Psoas muscle (tissue), 7 donors: ENCODE measurements at regions not wholly inside any gene's neighbourhood (a gene's known extent, or its start where the extent isn't known, plus 50 kb on each side); places are given as distances from the start of the nearest gene placed in this dataset.

Experiments
- ATAC-seq, 4 donors: fragments of 200-7000 bp; cut with Tn5 transposase; one replicate each; pipeline ENCODE4 v1.9.1; 2020; ENCODE audit warnings: moderate library complexity in 3 of 4, mild to moderate bottlenecking in 2 of 4
- DNase-seq, 2 donors: peaks; one replicate each; pipeline ENCODE4 v3.0.0-alpha.2; 2020
- H3K27ac ChIP-seq: fragments of 200-600 bp; one replicate; pipeline ENCODE4 v1.8.0; 2022
- H3K27me3 ChIP-seq, 3 donors: fragments of 200-600 bp in 1 of 3; one replicate each; pipeline versions ENCODE4 v1.6.1 to v1.8.0; 2013 to 2022; ENCODE audit warnings: low read length in 2 of 3, mild to moderate bottlenecking in 2 of 3, moderate library complexity in 1 of 3; ENCODE audit not compliant: insufficient read depth in 3 of 3
- H3K36me3 ChIP-seq, 2 donors: fragments of 200-600 bp in 1 of 2; one replicate each; pipeline versions ENCODE4 v1.6.1 to v1.8.0; 2013 to 2022; ENCODE audit warnings: low read depth in 1 of 2, mild to moderate bottlenecking in 1 of 2, moderate library complexity in 1 of 2; ENCODE audit not compliant: insufficient read depth in 1 of 2
- H3K4me1 ChIP-seq: fragments of 200-600 bp; one replicate; pipeline ENCODE4 v1.8.0; 2022
- H3K4me3 ChIP-seq: fragments of 200-600 bp; one replicate; pipeline ENCODE4 v1.8.0; 2022; ENCODE audit warnings: mild to moderate bottlenecking
- H3K9me3 ChIP-seq: fragments of 200-600 bp; one replicate; pipeline ENCODE4 v1.8.0; 2022
- WGBS, 3 donors: extraction: QIAGEN DNeasy Blood & Tissue Kit; methylation state at CpG; one replicate each; pipeline versions ENCODE4 v1.1.6 to v1.1.7; 2013; 5-methylcytosine and 5-hydroxymethylcytosine counted together
- intact Hi-C, 2 donors: fragments of 100-400 bp; cut with DNase I; formaldehyde crosslinking; loops; one replicate each; pipeline versions ENCODE4 v1.11.0 to v1.14.2; 2022
- TF ChIP-seq, protein P1 (sequence below): fragments of 200-600 bp; IDR thresholded peaks from one replicate; pipeline ENCODE4 v1.8.0; 2022; ENCODE audit warnings: antibody characterized with exemption
- donor health status: healthy with polysubstance abuse.
- donor health status: DM: no; HTN: no; CAD: no; lungs with moderate emphysema.
- donor health status: Bipolar disorder and iron deficiency.
- donor health status: healthy.
- donor health status: DM: yes; HTN: yes; CAD: no.
- donor health status: DM: no; HTN: no; CAD: no.
- donor health status: DM: yes; HTN: yes; CAD: no.

DNA sequence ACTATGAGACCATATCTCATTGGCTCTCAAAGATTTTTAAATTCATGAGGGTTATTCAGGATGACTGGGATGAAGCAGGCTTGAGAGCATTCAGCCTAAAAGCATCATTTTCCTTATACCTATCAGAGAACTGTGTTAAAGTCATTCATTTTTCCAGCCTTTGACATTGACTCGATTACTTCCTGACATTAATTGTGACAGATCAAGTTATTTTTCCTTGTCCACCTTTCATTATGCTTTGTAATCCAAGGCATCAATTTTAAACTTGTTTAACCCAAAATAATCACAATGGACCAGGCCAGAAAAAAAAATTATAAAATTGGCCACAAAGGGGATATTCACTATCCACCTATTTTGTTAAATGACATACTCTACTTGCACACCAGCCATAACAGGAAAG, 1606.8 kb upstream of the PIK3C3 start:
- no peaks in the 10 kb centered on the region for H3K9me3 ChIP-seq
- ATAC-seq = no peak
- no peaks in the 10 kb centered on the region for H3K4me1 ChIP-seq
- no peak overlapping the region for H3K4me3 ChIP-seq
- intact Hi-C loops = no loop called here
- H3K36me3 ChIP-seq = no peaks in the 10 kb centered on the region
- no peak overlapping the region for H3K27ac ChIP-seq
- 67 to 81% (median 77%) methylated on average over 1 of the region's 1 CpG for WGBS, 3 donors
- TF ChIP-seq, protein P1, sequence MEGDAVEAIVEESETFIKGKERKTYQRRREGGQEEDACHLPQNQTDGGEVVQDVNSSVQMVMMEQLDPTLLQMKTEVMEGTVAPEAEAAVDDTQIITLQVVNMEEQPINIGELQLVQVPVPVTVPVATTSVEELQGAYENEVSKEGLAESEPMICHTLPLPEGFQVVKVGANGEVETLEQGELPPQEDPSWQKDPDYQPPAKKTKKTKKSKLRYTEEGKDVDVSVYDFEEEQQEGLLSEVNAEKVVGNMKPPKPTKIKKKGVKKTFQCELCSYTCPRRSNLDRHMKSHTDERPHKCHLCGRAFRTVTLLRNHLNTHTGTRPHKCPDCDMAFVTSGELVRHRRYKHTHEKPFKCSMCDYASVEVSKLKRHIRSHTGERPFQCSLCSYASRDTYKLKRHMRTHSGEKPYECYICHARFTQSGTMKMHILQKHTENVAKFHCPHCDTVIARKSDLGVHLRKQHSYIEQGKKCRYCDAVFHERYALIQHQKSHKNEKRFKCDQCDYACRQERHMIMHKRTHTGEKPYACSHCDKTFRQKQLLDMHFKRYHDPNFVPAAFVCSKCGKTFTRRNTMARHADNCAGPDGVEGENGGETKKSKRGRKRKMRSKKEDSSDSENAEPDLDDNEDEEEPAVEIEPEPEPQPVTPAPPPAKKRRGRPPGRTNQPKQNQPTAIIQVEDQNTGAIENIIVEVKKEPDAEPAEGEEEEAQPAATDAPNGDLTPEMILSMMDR = no peak
- no peaks in the 10 kb centered on the region for H3K27me3 ChIP-seq
- no peak for DNase-seq

DNA sequence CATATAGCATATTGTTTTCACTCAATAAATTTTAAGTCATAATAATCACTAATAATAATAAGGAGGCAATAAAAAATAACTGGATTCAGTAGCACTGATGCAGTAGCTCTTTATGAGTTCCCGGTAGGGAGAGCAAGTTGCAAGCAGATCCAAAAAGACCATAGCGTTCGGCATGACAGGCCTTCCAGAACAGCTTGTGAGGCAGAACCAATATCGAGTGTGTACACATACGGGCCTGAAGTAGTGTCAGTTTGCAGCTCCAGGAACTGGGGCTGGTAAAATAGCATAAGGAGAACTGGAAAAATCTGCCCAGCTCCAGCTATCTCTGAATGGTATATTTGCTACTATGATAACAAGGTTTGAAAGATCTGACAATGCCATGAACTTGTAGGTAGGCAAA, 1607.8 kb upstream of the PIK3C3 start:
- 74 to 80% (median 75%) methylated on average over 5 of the region's 5 CpGs for WGBS, 3 donors
- H3K4me3 ChIP-seq = no peak overlapping the region
- ATAC-seq (no peak), DNase-seq (no peak)
- intact Hi-C loops = no loop called here
- H3K27me3 ChIP-seq = no peaks in the 10 kb centered on the region
- H3K9me3 ChIP-seq = no peaks in the 10 kb centered on the region
- H3K36me3 ChIP-seq = no peaks in the 10 kb centered on the region
- no peak overlapping the region for H3K27ac ChIP-seq
- TF ChIP-seq, protein P1 = no peak
- H3K4me1 ChIP-seq = no peaks in the 10 kb centered on the region

DNA sequence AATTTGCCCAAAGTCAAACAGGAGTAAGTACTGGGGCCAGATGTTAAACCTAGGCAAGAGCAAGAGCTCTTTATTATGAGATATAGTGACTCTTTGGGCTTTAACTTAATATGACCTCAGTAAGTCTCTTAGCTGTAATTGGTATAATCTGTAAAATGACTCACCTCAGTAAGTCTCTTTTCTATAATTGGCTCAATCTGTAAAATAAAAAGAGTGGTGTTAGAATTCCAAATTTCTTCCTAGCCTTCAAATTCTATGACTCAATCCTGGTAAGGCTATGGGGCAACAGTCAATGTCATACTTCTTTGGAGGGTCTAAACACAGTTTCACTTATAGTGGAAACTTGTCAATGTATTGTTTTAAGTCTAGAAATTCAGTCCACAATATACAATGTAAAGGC, 1608.9 kb upstream of the PIK3C3 start:
- no peaks in the 10 kb centered on the region for H3K9me3 ChIP-seq
- H3K4me1 ChIP-seq = no peaks in the 10 kb centered on the region
- no peak overlapping the region for H3K27ac ChIP-seq
- DNase-seq (no peak), ATAC-seq (no peak)
- H3K4me3 ChIP-seq = no peak overlapping the region
- H3K36me3 ChIP-seq = no peaks in the 10 kb centered on the region
- no peaks in the 10 kb centered on the region for H3K27me3 ChIP-seq
- intact Hi-C loops = no loop called here
- TF ChIP-seq, protein P1 = no peak

DNA sequence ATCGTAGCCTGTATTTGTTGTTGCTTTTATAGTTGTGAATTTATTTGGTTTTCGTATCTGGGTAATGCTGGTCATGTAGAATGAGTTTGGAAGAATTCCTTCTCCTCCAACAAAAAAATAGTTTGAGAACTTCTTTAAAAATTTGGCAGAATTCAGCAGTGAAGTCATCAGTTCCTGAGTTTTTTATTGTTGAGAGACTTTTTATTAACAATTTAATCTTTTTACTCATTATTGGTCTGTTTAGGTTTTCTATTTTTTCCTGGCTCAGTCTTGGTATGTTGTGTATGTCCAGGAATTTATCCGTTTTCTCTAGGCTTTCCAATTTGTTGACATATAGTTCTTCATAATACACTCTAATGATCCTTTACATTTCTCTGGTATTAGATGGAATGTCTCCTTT, 1613.3 kb upstream of the PIK3C3 start:
- H3K9me3 ChIP-seq = no peaks in the 10 kb centered on the region
- intact Hi-C loops = no loop called here
- no peaks in the 10 kb centered on the region for H3K27me3 ChIP-seq
- no peak for ATAC-seq
- no peak overlapping the region for H3K4me3 ChIP-seq
- WGBS, 3 donors = 79 to 86% (median 82%) methylated on average over 3 of the region's 3 CpGs
- H3K27ac ChIP-seq = no peak overlapping the region
- TF ChIP-seq, protein P1 = no peak
- H3K4me1 ChIP-seq = no peaks in the 10 kb centered on the region
- H3K36me3 ChIP-seq = no peaks in the 10 kb centered on the region
- no peak for DNase-seq

DNA sequence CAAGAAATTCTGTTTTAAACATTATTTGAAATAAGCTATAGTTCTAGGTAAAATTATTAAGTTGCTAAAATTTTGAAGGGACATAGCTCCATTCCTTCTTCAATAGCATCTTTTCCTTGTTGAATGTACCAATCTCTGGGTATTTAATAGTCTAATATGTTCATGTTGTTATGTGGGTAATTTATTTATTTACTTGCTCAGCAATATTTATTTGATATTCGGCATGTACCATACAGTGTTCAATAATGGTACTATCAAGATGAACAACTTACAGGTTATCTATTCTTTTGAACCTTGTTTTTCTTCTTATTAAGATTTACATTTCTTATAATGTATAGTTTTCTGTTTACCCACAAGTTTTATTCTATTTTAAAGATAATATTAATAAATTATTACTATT, 1616.8 kb upstream of the PIK3C3 start:
- H3K9me3 ChIP-seq = no peaks in the 10 kb centered on the region
- intact Hi-C loops = no loop called here
- DNase-seq (no peak), ATAC-seq (no peak)
- H3K27me3 ChIP-seq = no peaks in the 10 kb centered on the region
- H3K4me3 ChIP-seq = no peak overlapping the region
- H3K27ac ChIP-seq = no peak overlapping the region
- H3K4me1 ChIP-seq = no peaks in the 10 kb centered on the region
- TF ChIP-seq, protein P1 = no peak
- 89 to 100% (median 99%) methylated on average over 1 of the region's 1 CpG for WGBS, 3 donors
- H3K36me3 ChIP-seq = no peaks in the 10 kb centered on the region
